Muscle layer of colon (tissue), 2 donors: ENCODE measurements at regions not wholly inside any gene's neighbourhood (a gene's known extent, or its start where the extent isn't known, plus 50 kb on each side); places are given as distances from the start of the nearest gene placed in this dataset.

Experiments used
- H3K27ac ChIP-seq: one replicate; pipeline ENCODE4 v1.7.0; 2013; ENCODE audit warnings: low read depth, mild to moderate bottlenecking, low read length, moderate library complexity
- H3K27me3 ChIP-seq, 2 donors: one replicate each; pipeline ENCODE4 v1.7.0; 2013; ENCODE audit warnings: low read length in 2 of 2, mild to moderate bottlenecking in 2 of 2; ENCODE audit not compliant: insufficient read depth in 2 of 2, control insufficient read depth in 1 of 2
- H3K36me3 ChIP-seq: one replicate; pipeline ENCODE4 v1.7.0; 2013; ENCODE audit warnings: mild to moderate bottlenecking, low read length; ENCODE audit not compliant: insufficient read depth
- H3K4me1 ChIP-seq: one replicate; pipeline ENCODE4 v1.7.0; 2013; ENCODE audit warnings: mild to moderate bottlenecking, low read length; ENCODE audit not compliant: insufficient read depth
- H3K4me3 ChIP-seq, 2 donors: one replicate each; pipeline ENCODE4 v1.7.0; 2013; ENCODE audit warnings: low read length in 2 of 2, low read depth in 1 of 2, mild to moderate bottlenecking in 1 of 2, moderate library complexity in 1 of 2
- H3K9ac ChIP-seq: one replicate; pipeline ENCODE4 v1.7.0; 2013; ENCODE audit warnings: low read length
- H3K9me3 ChIP-seq: one replicate; pipeline ENCODE4 v1.7.0; 2013; ENCODE audit warnings: mild to moderate bottlenecking, low read length
- donor health status: abdominal sarcoma.
- donor health status: Adenocarcinoma of cecum.

DNA sequence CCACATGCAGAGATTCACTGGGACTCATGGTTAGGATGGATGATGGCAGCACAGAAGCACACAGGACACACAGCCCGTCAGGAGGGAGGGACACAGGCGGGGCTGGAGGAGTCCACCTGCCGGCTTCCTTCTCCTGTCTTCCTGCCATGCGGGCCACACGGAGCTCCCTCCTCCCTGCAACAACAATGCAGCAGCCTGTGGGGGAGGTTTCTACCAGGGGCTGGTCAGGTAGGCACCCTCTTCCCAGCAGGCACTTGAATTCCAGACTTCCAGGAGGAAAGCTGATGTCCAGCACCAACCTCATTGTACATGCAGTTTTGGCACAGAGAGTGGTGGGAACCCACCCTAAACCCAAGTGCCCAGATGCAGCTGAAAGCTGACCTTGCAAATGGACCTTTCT, 341.2 kb downstream of the GLRX3 start:
- no peaks in the 10 kb centered on the region for H3K36me3 ChIP-seq
- H3K4me3 ChIP-seq: no peak overlapping the region
- H3K9ac ChIP-seq: no peak overlapping the region

DNA sequence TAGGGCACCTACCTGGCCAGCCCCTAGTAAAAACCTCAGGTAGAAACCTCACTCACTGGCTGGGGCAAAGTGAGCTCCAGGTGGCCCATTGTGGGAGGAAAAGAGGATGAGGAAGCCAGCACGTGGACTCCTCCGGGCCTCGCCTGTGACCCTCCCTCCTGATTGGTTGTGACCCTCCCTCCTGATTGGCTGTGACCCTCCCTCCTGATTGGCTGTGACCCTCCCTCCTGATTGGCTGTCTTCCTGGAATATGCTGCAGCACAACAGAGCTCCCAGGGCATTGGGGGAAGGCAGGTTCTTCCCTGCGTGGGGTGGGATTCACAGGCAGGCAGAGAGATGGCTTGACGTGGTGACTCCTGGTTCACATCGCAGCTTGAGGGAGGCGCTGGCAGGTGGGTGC, 343.0 kb downstream of the GLRX3 start:
- H3K9ac ChIP-seq: no peak overlapping the region
- H3K27me3 ChIP-seq: no peaks in the 10 kb centered on the region
- H3K36me3 ChIP-seq: no peaks in the 10 kb centered on the region
- no peak overlapping the region for H3K4me3 ChIP-seq
- no peaks in the 10 kb centered on the region for H3K9me3 ChIP-seq
- H3K27ac ChIP-seq: no peak overlapping the region
- H3K4me1 ChIP-seq: no peaks in the 10 kb centered on the region

More for the DNA sequence above, 341.2 kb downstream of the GLRX3 start:
- H3K9me3 ChIP-seq: no peaks in the 10 kb centered on the region
- H3K27ac ChIP-seq: no peak overlapping the region
- no peaks in the 10 kb centered on the region for H3K4me1 ChIP-seq
- H3K27me3 ChIP-seq: no peaks in the 10 kb centered on the region

DNA sequence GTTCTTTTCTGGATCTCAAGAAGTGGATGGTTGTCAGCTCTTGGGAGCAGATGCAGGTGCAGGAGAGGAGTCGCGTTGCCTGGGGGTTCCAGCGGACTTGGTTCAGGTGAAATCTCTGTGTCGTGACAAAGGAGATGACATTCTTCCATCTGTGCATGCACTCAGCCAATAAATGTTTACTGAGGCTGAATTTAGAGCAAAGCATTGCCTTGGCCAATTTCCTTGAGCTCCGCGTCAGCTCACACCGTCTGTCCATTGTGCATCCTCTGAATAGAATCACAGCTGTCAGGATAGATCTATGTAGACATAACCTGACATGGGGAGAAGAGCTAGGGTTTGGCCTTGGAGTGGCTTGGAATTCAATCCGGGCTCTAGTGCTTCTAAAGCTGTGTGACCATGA, 343.7 kb downstream of the GLRX3 start:
- no peak overlapping the region for H3K4me3 ChIP-seq

DNA sequence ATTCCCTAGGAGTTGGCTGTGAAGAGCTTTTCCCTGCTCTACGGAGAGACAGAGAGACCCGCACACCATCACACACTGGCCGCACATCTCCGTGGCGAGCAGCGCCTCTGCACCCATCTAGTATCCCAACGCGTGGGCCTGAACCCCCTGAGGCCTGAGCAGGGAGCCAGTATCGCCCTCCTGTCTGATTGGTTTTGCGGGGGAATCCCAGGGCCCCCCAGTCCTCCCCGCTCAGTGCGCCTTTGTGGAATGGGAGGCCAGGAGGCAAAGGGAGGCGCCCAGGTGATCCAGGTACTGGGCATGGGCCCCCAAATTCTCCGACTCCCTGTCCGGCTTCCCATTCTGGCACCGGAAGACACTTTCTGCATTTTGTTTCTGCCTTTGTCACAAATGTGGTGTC, 344.3 kb downstream of the GLRX3 start:
- H3K9ac ChIP-seq: no peak overlapping the region
- no peak overlapping the region for H3K27ac ChIP-seq
- H3K36me3 ChIP-seq: no peaks in the 10 kb centered on the region
- no peaks in the 10 kb centered on the region for H3K4me1 ChIP-seq
- no peaks in the 10 kb centered on the region for H3K27me3 ChIP-seq
- no peak overlapping the region for H3K4me3 ChIP-seq
- no peaks in the 10 kb centered on the region for H3K9me3 ChIP-seq

More for the DNA sequence above, 343.7 kb downstream of the GLRX3 start:
- H3K36me3 ChIP-seq: no peaks in the 10 kb centered on the region
- no peaks in the 10 kb centered on the region for H3K27me3 ChIP-seq
- H3K9me3 ChIP-seq: no peaks in the 10 kb centered on the region
- no peak overlapping the region for H3K9ac ChIP-seq
- H3K4me1 ChIP-seq: no peaks in the 10 kb centered on the region
- H3K27ac ChIP-seq: no peak overlapping the region

DNA sequence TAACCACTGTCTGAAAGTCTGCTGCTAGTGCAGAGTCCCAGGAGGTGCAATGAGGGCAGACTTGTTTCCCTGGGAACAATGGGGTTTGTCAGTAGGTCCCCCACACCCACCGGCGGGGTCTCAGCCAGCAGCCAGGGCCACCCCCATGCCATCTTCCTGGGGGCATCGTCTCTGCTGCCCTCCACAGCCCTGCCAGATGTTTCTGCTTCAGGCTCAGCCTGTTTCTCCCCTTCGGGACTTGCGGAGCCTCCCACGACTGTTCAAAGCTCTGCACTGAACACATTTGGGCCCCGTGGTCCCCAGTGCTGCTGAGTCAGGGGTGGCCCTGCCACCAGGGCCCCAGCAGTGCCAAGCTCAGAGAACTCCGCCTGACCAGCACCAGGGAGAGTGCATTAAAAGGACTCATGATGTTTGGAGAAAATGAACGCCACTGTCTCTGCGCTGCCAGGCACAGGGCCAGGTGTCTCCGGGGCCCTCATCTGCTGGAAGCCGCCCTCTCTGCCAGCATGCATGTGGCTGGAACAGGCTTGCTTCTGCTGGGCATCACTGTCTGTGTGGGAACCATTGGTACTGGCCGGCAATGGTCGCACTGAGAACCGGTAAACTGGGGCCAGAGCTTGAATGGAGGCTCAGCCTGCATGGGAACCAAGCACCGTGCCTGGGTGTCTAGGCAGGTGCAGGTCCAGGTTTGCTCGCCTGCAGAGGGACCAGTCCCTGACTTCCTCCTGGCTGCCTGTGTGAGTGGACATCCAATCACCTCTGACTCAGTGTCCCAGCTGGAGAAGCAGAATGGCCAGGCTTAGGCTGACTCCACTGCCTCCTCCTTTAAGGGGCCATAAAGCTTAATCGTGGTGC, 345.1 kb downstream of the GLRX3 start:
- Histone ChIP-seq H3K4me1 (no peaks in the 10 kb centered on the region), H3K27me3 (no peaks in the 10 kb centered on the region), H3K36me3 (no peaks in the 10 kb centered on the region)

DNA sequence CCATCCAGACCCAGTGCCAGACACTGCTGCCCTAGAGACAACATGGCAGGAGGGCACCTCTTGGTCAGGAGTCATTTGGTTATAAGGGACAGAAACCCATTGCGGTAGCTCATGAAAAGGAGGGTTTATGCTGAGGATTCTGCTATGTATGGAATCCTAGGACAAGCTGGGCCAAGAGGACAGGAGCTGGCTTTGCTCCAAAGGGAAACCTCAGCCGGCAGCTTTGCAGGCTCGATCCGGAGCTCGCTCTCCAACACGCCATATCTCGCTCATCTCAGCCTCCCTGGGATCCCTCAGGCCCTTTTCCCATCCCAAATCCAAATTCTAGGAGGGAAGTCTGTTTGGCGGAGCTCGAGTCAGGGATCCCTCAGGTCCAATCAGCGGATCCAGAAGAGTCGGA, 345.7 kb downstream of the GLRX3 start:
- Histone ChIP-seq H3K9me3 (no peaks in the 10 kb centered on the region), H3K4me3 (no peak overlapping the region), H3K4me1 (no peaks in the 10 kb centered on the region), H3K36me3 (no peaks in the 10 kb centered on the region), H3K27me3 (no peaks in the 10 kb centered on the region), H3K27ac (no peak overlapping the region), H3K9ac (no peak overlapping the region)

More for the DNA sequence above, 345.1 kb downstream of the GLRX3 start:
- Histone ChIP-seq H3K9me3 (no peaks in the 10 kb centered on the region), H3K27ac (no peak overlapping the region), H3K9ac (no peak overlapping the region), H3K4me3 (no peak overlapping the region)

DNA sequence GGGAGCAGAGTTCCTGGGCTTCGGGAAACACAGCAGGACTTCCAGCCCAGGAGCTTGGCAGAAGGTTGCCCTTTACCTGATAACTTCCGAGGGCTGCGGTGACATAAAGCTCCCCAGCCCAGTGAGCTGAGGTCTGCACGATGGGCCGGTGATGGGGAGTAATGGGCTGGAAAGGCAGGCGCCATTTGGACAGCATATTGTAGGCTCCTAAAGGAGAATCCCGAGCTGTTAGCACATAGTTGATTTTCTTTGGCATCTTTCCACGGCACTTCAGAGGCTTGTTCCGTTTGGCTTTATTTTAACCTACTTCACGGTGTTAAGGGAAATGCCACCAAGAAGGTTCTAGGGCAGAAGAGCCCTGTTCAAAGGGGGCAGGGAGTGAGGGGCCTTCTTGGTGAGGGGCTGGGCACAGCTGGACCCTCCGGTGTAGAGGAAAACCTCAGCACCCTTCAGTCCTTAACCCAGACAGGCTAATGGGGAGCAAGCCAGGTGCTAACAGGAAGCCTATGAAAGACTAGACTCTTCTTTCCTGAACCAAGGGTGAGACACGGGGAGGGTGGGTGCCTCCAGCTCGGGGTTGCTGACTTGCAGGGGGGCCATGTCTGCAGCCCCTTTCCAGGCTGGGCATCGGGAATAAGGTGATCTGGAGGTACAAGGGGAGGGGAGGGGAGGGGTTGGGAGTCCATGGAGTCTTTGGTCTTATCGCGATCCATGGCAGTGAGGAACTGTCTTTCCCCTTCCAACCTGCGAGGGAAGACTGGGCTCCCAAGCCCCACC, 347.7 kb downstream of the GLRX3 start:
- Histone ChIP-seq H3K9ac (no peak overlapping the region), H3K27ac (no peak overlapping the region), H3K9me3 (no peaks in the 10 kb centered on the region), H3K4me3 (no peak overlapping the region), H3K36me3 (no peaks in the 10 kb centered on the region), H3K4me1 (no peaks in the 10 kb centered on the region), H3K27me3 (no peaks in the 10 kb centered on the region)

DNA sequence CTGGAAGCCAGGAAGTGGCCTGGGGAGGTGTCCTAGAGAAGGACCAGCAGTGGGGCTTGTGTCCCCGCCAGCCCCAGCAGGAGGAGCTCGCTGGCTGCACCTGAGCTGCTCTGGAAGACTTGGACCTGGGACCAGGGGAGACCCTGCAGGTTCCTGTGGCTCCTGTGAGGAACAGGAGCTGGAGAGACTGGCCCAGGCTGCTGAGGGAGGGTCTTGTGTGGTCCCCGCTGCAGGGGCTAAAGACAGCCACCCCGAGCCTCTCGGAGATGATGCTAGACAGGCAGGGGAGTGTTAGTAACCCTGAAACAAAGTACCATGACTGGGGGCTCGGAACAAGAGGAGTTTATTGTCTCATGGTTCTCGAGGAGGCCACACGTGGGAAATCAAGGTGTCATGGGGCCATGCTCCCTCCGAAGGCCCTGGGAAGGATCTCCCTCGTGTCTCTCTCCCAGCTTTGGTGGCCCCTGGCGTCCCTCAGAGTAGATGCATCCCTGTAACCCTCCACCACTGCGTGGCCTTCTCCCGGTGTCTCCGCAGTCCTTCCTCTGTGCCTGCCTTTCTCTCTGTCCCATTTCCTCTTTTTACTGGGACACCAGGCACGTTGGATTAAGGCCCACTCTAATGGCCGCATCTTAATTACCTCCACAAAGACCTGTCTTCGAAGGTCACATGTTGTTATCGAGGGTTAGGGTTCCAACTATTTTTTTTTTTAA, 348.4 kb downstream of the GLRX3 start:
- no peak overlapping the region for H3K4me3 ChIP-seq
- H3K36me3 ChIP-seq: no peaks in the 10 kb centered on the region
- no peaks in the 10 kb centered on the region for H3K4me1 ChIP-seq
- no peak overlapping the region for H3K9ac ChIP-seq
- H3K27me3 ChIP-seq: no peaks in the 10 kb centered on the region
- no peaks in the 10 kb centered on the region for H3K9me3 ChIP-seq
- H3K27ac ChIP-seq: no peak overlapping the region

DNA sequence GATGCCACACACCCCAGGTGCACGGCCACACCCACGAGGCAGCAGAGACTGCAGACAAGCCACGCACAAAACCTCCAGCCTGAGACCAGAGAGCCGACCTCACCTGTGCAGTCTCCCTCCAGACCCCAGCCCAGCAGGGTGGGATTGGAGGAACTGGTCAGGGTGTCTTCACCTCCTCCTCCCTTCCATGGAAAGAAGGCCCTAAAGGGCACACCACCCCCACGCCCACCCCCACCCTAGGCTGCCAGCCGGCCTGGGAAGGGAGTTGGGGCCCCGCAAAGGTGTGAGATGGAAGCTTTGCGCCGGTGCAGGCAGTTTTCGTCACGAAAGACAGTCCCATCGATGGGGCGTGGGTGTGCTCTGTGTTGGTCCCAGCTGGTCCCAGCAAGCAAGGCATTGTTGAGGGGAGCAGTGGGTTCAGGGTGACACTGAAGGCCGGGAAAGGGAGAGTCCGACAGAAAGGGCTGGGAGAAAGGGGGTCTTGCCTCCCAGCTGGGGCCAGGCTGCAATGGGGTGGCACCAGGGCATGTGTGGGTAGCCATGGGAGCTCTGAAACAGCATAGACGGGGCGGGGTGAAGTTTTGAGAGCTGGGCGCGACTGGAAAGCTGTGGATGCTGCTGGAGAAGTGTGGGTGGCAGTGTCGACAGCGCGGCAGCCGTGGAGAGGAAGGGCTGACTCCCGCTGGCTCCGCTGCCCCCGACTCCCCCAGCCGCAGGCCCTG, 349.2 kb downstream of the GLRX3 start:
- H3K9me3 ChIP-seq: no peaks in the 10 kb centered on the region
- H3K27ac ChIP-seq: no peak overlapping the region
- H3K27me3 ChIP-seq: no peaks in the 10 kb centered on the region

DNA sequence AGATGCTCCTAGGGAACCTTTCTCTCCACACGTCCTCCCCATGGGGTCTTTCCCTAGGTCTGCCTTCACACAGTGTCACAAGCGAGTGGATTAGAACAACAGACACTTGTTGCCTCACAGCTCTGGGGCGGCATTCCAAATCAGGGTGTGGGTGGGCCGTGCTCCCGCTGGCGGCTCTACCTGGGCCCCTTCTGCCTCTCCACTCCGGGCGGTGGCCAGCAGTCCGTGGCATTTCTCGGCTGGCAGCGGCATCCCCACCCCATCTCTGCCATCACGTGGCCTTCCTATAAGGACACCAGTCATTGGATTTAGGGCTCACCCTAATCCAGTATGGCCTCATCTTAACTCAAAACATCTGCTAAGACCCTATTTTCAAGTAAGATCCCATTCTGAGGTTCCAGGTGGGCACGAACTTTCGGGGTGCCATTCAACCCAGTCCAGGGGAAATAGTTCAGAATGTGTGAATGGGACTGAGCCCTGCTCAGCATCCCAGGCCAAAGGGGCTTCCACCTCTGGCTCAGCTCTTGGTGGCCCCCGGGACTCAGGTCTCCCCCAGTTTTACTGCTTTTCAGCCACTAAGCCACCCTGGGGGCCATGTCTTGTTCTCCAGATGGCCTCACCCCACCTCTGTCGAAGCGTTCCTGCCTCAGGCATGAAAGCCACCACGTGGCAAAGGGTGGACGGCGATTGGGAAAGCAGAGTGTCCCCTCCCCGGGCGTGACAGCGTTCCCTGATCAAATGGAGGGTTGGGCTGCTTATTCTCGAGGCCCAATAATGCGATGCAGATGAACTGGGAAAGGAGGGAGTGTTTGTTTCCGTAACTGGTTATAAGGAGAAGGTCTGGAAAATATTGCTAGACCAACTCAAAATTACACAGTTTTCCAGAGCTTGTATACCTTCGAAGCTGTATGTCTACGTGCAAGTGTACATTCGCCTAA, 350.0 kb downstream of the GLRX3 start:
- Histone ChIP-seq H3K9ac (no peak overlapping the region), H3K9me3 (no peaks in the 10 kb centered on the region), H3K36me3 (no peaks in the 10 kb centered on the region), H3K27me3 (no peaks in the 10 kb centered on the region), H3K27ac (no peak overlapping the region), H3K4me1 (no peaks in the 10 kb centered on the region), H3K4me3 (no peak overlapping the region)

More for the DNA sequence above, 349.2 kb downstream of the GLRX3 start:
- no peak overlapping the region for H3K4me3 ChIP-seq
- H3K36me3 ChIP-seq: no peaks in the 10 kb centered on the region
- no peaks in the 10 kb centered on the region for H3K4me1 ChIP-seq
- H3K9ac ChIP-seq: no peak overlapping the region
